HAP-1 (cell line): ENCODE measurements at regions not wholly inside any gene's neighbourhood (a gene's known extent, or its start where the extent isn't known, plus 50 kb on each side); places are given as distances from the start of the nearest gene placed in this dataset.

Experiments used
- DNase-seq, 2 experiments: peaks; one replicate each; pipeline ENCODE4 v3.0.0-alpha.2; 2016 to 2020; ENCODE audit warnings: low spot score in 2 of 2
- H3K27me3 ChIP-seq: fragments of 250-450 bp; sonication (Bioruptor Pico); 2 replicates; pipeline ENCODE4 v1.5.1; 2020; ENCODE audit warnings: low read depth, mild to moderate bottlenecking, moderate library complexity
- H3K36me3 ChIP-seq: fragments of 250-450 bp; sonication (Bioruptor Pico); replicated peaks from 2 replicates; pipeline ENCODE4 v1.5.1; 2020; ENCODE audit warnings: mild to moderate bottlenecking
- H3K4me1 ChIP-seq: fragments of 250-450 bp; sonication (Bioruptor Pico); 2 replicates; pipeline ENCODE4 v1.5.1; 2020; ENCODE audit warnings: mild to moderate bottlenecking
- H3K4me3 ChIP-seq: fragments of 250-450 bp; sonication (Bioruptor Pico); 2 replicates; pipeline ENCODE4 v1.5.1; 2020; ENCODE audit warnings: mild to moderate bottlenecking, moderate library complexity
- H3K9me3 ChIP-seq: fragments of 250-450 bp; sonication (Bioruptor Pico); 2 replicates; pipeline ENCODE4 v1.5.1; 2020; ENCODE audit warnings: mild to moderate bottlenecking, moderate library complexity
- in situ Hi-C: fragments of 300-500 bp; cut with MboI; formaldehyde crosslinking; loops from 3 replicates; pipeline ENCODE4 v1.14.3; 2020; ENCODE audit warnings: low sequenced_read_pairs, inconsistent platforms, mixed read lengths

- DNase-seq: no peak
- in situ Hi-C loops: no loop called here
- no peaks in the 10 kb centered on the region for H3K9me3 ChIP-seq
- H3K27me3 ChIP-seq: no peaks in the 10 kb centered on the region
- no peak overlapping the region for H3K4me3 ChIP-seq
- no peaks in the 10 kb centered on the region for H3K36me3 ChIP-seq
- H3K4me1 ChIP-seq: no peaks in the 10 kb centered on the region
These were observed 664.4 kb upstream of the SLC8A1 start for GRCh38 chr2:41116106-41116797.

- Histone ChIP-seq H3K9me3 (no peaks in the 10 kb centered on the region), H3K4me1 (no peaks in the 10 kb centered on the region), H3K36me3 (no peaks in the 10 kb centered on the region), H3K4me3 (no peak overlapping the region), H3K27me3 (no peaks in the 10 kb centered on the region)
- DNase-seq: no peak
- in situ Hi-C loops: no loop called here
These were observed 667.6 kb upstream of the SLC8A1 start for GRCh38 chr2:41119489-41119888.

- H3K4me1 ChIP-seq: no peaks in the 10 kb centered on the region
- in situ Hi-C loops: no loop called here
- DNase-seq: no peak
- H3K4me3 ChIP-seq: no peak overlapping the region
- no peaks in the 10 kb centered on the region for H3K27me3 ChIP-seq
- no peaks in the 10 kb centered on the region for H3K9me3 ChIP-seq
- H3K36me3 ChIP-seq: no peaks in the 10 kb centered on the region
These were observed 671.5 kb upstream of the SLC8A1 start for GRCh38 chr2:41123341-41123740.

GRCh38 chr2:41127351-41127750 lies 675.5 kb upstream of the SLC8A1 start:
- H3K27me3 ChIP-seq: no peaks in the 10 kb centered on the region
- DNase-seq: no peak
- H3K9me3 ChIP-seq: no peaks in the 10 kb centered on the region
- H3K36me3 ChIP-seq: no peaks in the 10 kb centered on the region
- no peak overlapping the region for H3K4me3 ChIP-seq
- no peaks in the 10 kb centered on the region for H3K4me1 ChIP-seq
- in situ Hi-C loops: no loop called here

GRCh38 chr2:41129988-41130387 lies 678.1 kb upstream of the SLC8A1 start:
- Histone ChIP-seq H3K4me1 (no peaks in the 10 kb centered on the region), H3K4me3 (no peak overlapping the region), H3K9me3 (no peaks in the 10 kb centered on the region), H3K27me3 (no peaks in the 10 kb centered on the region), H3K36me3 (no peaks in the 10 kb centered on the region)
- in situ Hi-C loops: no loop called here
- DNase-seq: no peak

- DNase-seq: no peak
These were observed 685.1 kb upstream of the SLC8A1 start for GRCh38 chr2:41137031-41137430.

GRCh38 chr2:41141146-41141791 lies 689.4 kb upstream of the SLC8A1 start:
- Histone ChIP-seq H3K27me3 (no peaks in the 10 kb centered on the region), H3K9me3 (no peaks in the 10 kb centered on the region), H3K36me3 (no peaks in the 10 kb centered on the region), H3K4me1 (no peaks in the 10 kb centered on the region), H3K4me3 (no peak overlapping the region)
- in situ Hi-C loops: no loop called here
- no peak for DNase-seq

More at GRCh38 chr2:41137031-41137430, 685.1 kb upstream of the SLC8A1 start:
- Histone ChIP-seq H3K4me3 (no peak overlapping the region), H3K4me1 (no peaks in the 10 kb centered on the region), H3K36me3 (no peaks in the 10 kb centered on the region), H3K9me3 (no peaks in the 10 kb centered on the region), H3K27me3 (no peaks in the 10 kb centered on the region)
- in situ Hi-C loops: no loop called here

- no peaks in the 10 kb centered on the region for H3K9me3 ChIP-seq
- in situ Hi-C loops: no loop called here
- DNase-seq: no peak
- H3K4me3 ChIP-seq: no peak overlapping the region
- H3K27me3 ChIP-seq: no peaks in the 10 kb centered on the region
- H3K4me1 ChIP-seq: no peaks in the 10 kb centered on the region
- H3K36me3 ChIP-seq: no peaks in the 10 kb centered on the region
These were observed 690.6 kb upstream of the SLC8A1 start for GRCh38 chr2:41142478-41142877.

GRCh38 chr2:41145066-41145465 lies 693.2 kb upstream of the SLC8A1 start:
- Histone ChIP-seq H3K9me3 (no peaks in the 10 kb centered on the region), H3K27me3 (no peaks in the 10 kb centered on the region), H3K36me3 (no peaks in the 10 kb centered on the region), H3K4me1 (no peaks in the 10 kb centered on the region), H3K4me3 (no peak overlapping the region)
- in situ Hi-C loops: no loop called here
- no peak for DNase-seq

GRCh38 chr2:41149054-41149453 lies 697.2 kb upstream of the SLC8A1 start:
- no peak for DNase-seq
- Histone ChIP-seq H3K9me3 (no peaks in the 10 kb centered on the region), H3K27me3 (no peaks in the 10 kb centered on the region), H3K4me3 (no peak overlapping the region), H3K36me3 (no peaks in the 10 kb centered on the region), H3K4me1 (no peaks in the 10 kb centered on the region)
- in situ Hi-C loops: no loop called here

- H3K9me3 ChIP-seq: no peaks in the 10 kb centered on the region
- DNase-seq: no peak
- H3K27me3 ChIP-seq: no peaks in the 10 kb centered on the region
- no peaks in the 10 kb centered on the region for H3K36me3 ChIP-seq
- in situ Hi-C loops: no loop called here
- no peak overlapping the region for H3K4me3 ChIP-seq
- H3K4me1 ChIP-seq: no peaks in the 10 kb centered on the region
These were observed 699.9 kb upstream of the SLC8A1 start for GRCh38 chr2:41151746-41152145.

GRCh38 chr2:41152318-41152717 lies 700.4 kb upstream of the SLC8A1 start:
- no peak for DNase-seq
- no peak overlapping the region for H3K4me3 ChIP-seq
- no peaks in the 10 kb centered on the region for H3K4me1 ChIP-seq
- no peaks in the 10 kb centered on the region for H3K27me3 ChIP-seq
- in situ Hi-C loops: no loop called here
- no peaks in the 10 kb centered on the region for H3K9me3 ChIP-seq
- H3K36me3 ChIP-seq: no peaks in the 10 kb centered on the region

- H3K27me3 ChIP-seq: no peaks in the 10 kb centered on the region
- no peaks in the 10 kb centered on the region for H3K36me3 ChIP-seq
- DNase-seq: no peak
- in situ Hi-C loops: no loop called here
- no peaks in the 10 kb centered on the region for H3K9me3 ChIP-seq
- H3K4me1 ChIP-seq: no peaks in the 10 kb centered on the region
- H3K4me3 ChIP-seq: no peak overlapping the region
These were observed 708.5 kb upstream of the SLC8A1 start for GRCh38 chr2:41160439-41160838.

GRCh38 chr2:41167014-41167413 lies 715.1 kb upstream of the SLC8A1 start:
- no peak for DNase-seq
- Histone ChIP-seq H3K4me1 (no peaks in the 10 kb centered on the region), H3K9me3 (no peaks in the 10 kb centered on the region), H3K36me3 (no peaks in the 10 kb centered on the region), H3K4me3 (no peak overlapping the region), H3K27me3 (no peaks in the 10 kb centered on the region)
- in situ Hi-C loops: no loop called here

- H3K27me3 ChIP-seq: no peaks in the 10 kb centered on the region
- H3K4me3 ChIP-seq: no peak overlapping the region
- H3K36me3 ChIP-seq: no peaks in the 10 kb centered on the region
- no peak for DNase-seq
- no peaks in the 10 kb centered on the region for H3K9me3 ChIP-seq
- no peaks in the 10 kb centered on the region for H3K4me1 ChIP-seq
- in situ Hi-C loops: no loop called here
These were observed 717.9 kb upstream of the SLC8A1 start for GRCh38 chr2:41169744-41170143.
